ENCODE measurements at regions not wholly inside any gene's neighbourhood (a gene's known extent, or its start where the extent isn't known, plus 50 kb on each side); places are given as distances from the start of the nearest gene placed in this dataset.

- TF ChIP-seq, protein P1, sequence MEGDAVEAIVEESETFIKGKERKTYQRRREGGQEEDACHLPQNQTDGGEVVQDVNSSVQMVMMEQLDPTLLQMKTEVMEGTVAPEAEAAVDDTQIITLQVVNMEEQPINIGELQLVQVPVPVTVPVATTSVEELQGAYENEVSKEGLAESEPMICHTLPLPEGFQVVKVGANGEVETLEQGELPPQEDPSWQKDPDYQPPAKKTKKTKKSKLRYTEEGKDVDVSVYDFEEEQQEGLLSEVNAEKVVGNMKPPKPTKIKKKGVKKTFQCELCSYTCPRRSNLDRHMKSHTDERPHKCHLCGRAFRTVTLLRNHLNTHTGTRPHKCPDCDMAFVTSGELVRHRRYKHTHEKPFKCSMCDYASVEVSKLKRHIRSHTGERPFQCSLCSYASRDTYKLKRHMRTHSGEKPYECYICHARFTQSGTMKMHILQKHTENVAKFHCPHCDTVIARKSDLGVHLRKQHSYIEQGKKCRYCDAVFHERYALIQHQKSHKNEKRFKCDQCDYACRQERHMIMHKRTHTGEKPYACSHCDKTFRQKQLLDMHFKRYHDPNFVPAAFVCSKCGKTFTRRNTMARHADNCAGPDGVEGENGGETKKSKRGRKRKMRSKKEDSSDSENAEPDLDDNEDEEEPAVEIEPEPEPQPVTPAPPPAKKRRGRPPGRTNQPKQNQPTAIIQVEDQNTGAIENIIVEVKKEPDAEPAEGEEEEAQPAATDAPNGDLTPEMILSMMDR (IDR thresholded peaks at IDR 0.05; ENCODE audit: control extremely low read depth, extremely low read depth), result no peak
- H3K4me1 ChIP-seq (ENCODE audit: control insufficient read depth in 5 of 5, insufficient read depth in 5 of 5, low read length in 5 of 5), result no peaks in the 10 kb centered on the region
- H3K27ac ChIP-seq (ENCODE audit: low read depth in 1 of 2, low read length in 1 of 2), result no peak overlapping the region
- ATAC-seq (ENCODE audit: insufficient read depth, low FRiP score) (no peak), DNase-seq (no peak)
- no peaks in the 10 kb centered on the region for H3K27me3 ChIP-seq (ENCODE audit: control insufficient read depth in 3 of 3, insufficient read depth in 3 of 3, low read length in 2 of 3)
- no peaks in the 10 kb centered on the region for H3K9me3 ChIP-seq (ENCODE audit: control insufficient read depth in 4 of 4, insufficient read depth in 3 of 4, low read length in 3 of 4)
- H3K4me3 ChIP-seq, result no peak overlapping the region
- WGBS, 2 donors, result 0 to 41% methylated on average over 1 of the region's 1 CpG
- H3K9ac ChIP-seq (ENCODE audit: insufficient read depth in 1 of 2, low read length in 2 of 2), result no peak overlapping the region
- no peaks in the 10 kb centered on the region for H3K36me3 ChIP-seq (ENCODE audit: control insufficient read depth in 4 of 4, insufficient read depth in 4 of 4, low read length in 4 of 4)
These were observed 314.8 kb upstream of the GRM3 start for GRCh38 chr7:86328801-86329433.

DNA sequence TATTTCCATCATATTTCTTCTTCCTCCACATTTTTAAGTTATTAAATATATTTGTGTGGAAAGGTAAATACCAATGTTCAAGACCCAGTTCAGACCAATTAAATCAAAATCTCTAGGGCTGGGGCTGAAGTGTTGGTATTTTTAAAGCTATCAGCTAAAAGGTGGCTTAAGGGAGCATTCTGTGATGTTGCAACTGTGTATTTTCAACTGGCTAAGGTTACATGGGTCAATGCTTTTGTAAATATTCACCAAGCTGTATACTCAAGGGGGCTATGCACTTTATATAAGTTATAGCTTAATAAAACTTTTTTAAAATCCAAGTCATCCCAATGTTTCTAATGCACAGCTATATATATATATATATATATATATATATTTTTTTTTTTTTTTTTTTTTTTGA lies 316.9 kb upstream of the GRM3 start:
- Histone ChIP-seq H3K27me3 (ENCODE audit: control insufficient read depth in 3 of 3, insufficient read depth in 3 of 3, low read length in 2 of 3) (no peaks in the 10 kb centered on the region), H3K4me3 (no peak overlapping the region), H3K36me3 (ENCODE audit: control insufficient read depth in 4 of 4, insufficient read depth in 4 of 4, low read length in 4 of 4) (no peaks in the 10 kb centered on the region), H3K9me3 (ENCODE audit: control insufficient read depth in 4 of 4, insufficient read depth in 3 of 4, low read length in 3 of 4) (no peaks in the 10 kb centered on the region), H3K9ac (ENCODE audit: insufficient read depth in 1 of 2, low read length in 2 of 2) (no peak overlapping the region), H3K27ac (ENCODE audit: low read depth in 1 of 2, low read length in 1 of 2) (no peak overlapping the region), H3K4me1 (ENCODE audit: control insufficient read depth in 5 of 5, insufficient read depth in 5 of 5, low read length in 5 of 5) (no peaks in the 10 kb centered on the region)
- TF ChIP-seq, protein P1 (IDR thresholded peaks at IDR 0.05; ENCODE audit: control extremely low read depth, extremely low read depth), result no peak
- ATAC-seq (ENCODE audit: insufficient read depth, low FRiP score), result no peak
- no peak for DNase-seq

GRCh38 chr7:86320889-86321288 lies 322.8 kb upstream of the GRM3 start:
- 83 to 88% methylated on average over 1 of the region's 1 CpG for WGBS, 2 donors
- no peak overlapping the region for H3K27ac ChIP-seq (ENCODE audit: low read depth in 1 of 2, low read length in 1 of 2)
- no peak overlapping the region for H3K4me3 ChIP-seq
- no peak overlapping the region for H3K9ac ChIP-seq (ENCODE audit: insufficient read depth in 1 of 2, low read length in 2 of 2)
- peaks cover 0 to 2% (median 0%) of the 10 kb centered on the region in 4 donors for H3K9me3 ChIP-seq (ENCODE audit: control insufficient read depth in 4 of 4, insufficient read depth in 3 of 4, low read length in 3 of 4)
- no peaks in the 10 kb centered on the region for H3K36me3 ChIP-seq (ENCODE audit: control insufficient read depth in 4 of 4, insufficient read depth in 4 of 4, low read length in 4 of 4)
- TF ChIP-seq, protein P1 (IDR thresholded peaks at IDR 0.05; ENCODE audit: control extremely low read depth, extremely low read depth), result no peak
- ATAC-seq (ENCODE audit: insufficient read depth, low FRiP score), result no peak
- no peak for DNase-seq
- no peaks in the 10 kb centered on the region for H3K27me3 ChIP-seq (ENCODE audit: control insufficient read depth in 3 of 3, insufficient read depth in 3 of 3, low read length in 2 of 3)
- H3K4me1 ChIP-seq (ENCODE audit: control insufficient read depth in 5 of 5, insufficient read depth in 5 of 5, low read length in 5 of 5), result no peaks in the 10 kb centered on the region

GRCh38 chr7:86320341-86320740 lies 323.4 kb upstream of the GRM3 start:
- no peak for DNase-seq
- no peak overlapping the region for H3K4me3 ChIP-seq
- H3K27me3 ChIP-seq (ENCODE audit: control insufficient read depth in 3 of 3, insufficient read depth in 3 of 3, low read length in 2 of 3), result no peaks in the 10 kb centered on the region
- no peaks in the 10 kb centered on the region for H3K4me1 ChIP-seq (ENCODE audit: control insufficient read depth in 5 of 5, insufficient read depth in 5 of 5, low read length in 5 of 5)
- TF ChIP-seq, protein P1 (IDR thresholded peaks at IDR 0.05; ENCODE audit: control extremely low read depth, extremely low read depth), result no peak
- H3K9me3 ChIP-seq (ENCODE audit: control insufficient read depth in 4 of 4, insufficient read depth in 3 of 4, low read length in 3 of 4), result peaks cover 0 to 2% (median 0%) of the 10 kb centered on the region in 4 donors
- H3K9ac ChIP-seq (ENCODE audit: insufficient read depth in 1 of 2, low read length in 2 of 2), result no peak overlapping the region
- no peak for ATAC-seq (ENCODE audit: insufficient read depth, low FRiP score)
- H3K27ac ChIP-seq (ENCODE audit: low read depth in 1 of 2, low read length in 1 of 2), result no peak overlapping the region
- no peaks in the 10 kb centered on the region for H3K36me3 ChIP-seq (ENCODE audit: control insufficient read depth in 4 of 4, insufficient read depth in 4 of 4, low read length in 4 of 4)
